ENCODE measurements at regions not wholly inside any gene's neighbourhood (a gene's known extent, or its start where the extent isn't known, plus 50 kb on each side); places are given as distances from the start of the nearest gene placed in this dataset.

GRCh38 chr6:16849280-16849987 is 88.2 kb upstream of the ATXN1 start:
- Histone ChIP-seq H2BK5ac (ENCODE audit: low read depth, low read length, poor library complexity, severe bottlenecking) (peak overlapping the region; percentile 44), H4K20me1 (ENCODE audit: insufficient read depth, low read length) (no peaks in the 10 kb centered on the region), H4K8ac (ENCODE audit: low read depth in 2 of 2, low read length in 2 of 2) (peak overlapping the region; percentile 21 to 53; a peak in 2 of 4 replicates), H4K91ac (ENCODE audit: insufficient read depth, low read depth, low read length) (peak overlapping the region; percentile 55), H3K79me1 (ENCODE audit: low read depth in 1 of 2, low read length in 2 of 2) (no peaks in the 10 kb centered on the region), H2AK9ac (replicated peaks; ENCODE audit: low read depth, low read length, poor library complexity) (no peak overlapping the region), H3K9me3 (ENCODE audit: control insufficient read depth, insufficient read depth, low read length) (no peaks in the 10 kb centered on the region), H3K36me3 (ENCODE audit: control insufficient read depth, insufficient read depth, low read length) (no peaks in the 10 kb centered on the region), H3K56ac (ENCODE audit: extremely low read depth, insufficient read depth, low read length) (0 out of 2 replicates have a peak overlapping the region, but pooled peaks have one; percentile 33), H3K4me2 (ENCODE audit: low read depth, low read length) (peak overlapping the region; percentile 56; the same call in 1 of the 2 replicates), H3K4ac (ENCODE audit: low read depth, low read length) (peak overlapping the region; percentile 46), H3K9ac (ENCODE audit: low read depth, low read length) (peak overlapping the region; percentile 3; the same call in 1 of the 2 replicates), H2BK120ac (ENCODE audit: low read depth, low read length) (peak overlapping the region; percentile 59), H3K4me1 (ENCODE audit: control insufficient read depth, insufficient read depth, low read length) (peaks cover 4% of the 10 kb centered on the region), H2AFZ (replicated peaks; ENCODE audit: low read length, poor library complexity) (peak overlapping the region; percentile 41), H3K23ac (ENCODE audit: low read depth, low read length) (peak overlapping the region; percentile 14; the same call in 1 of the 2 replicates), H4K5ac (ENCODE audit: low read depth, low read length) (peak overlapping the region; percentile 16), H2BK20ac (ENCODE audit: low read depth, low read length) (peak overlapping the region; percentile 65; the same call in 1 of the 2 replicates), H2BK15ac (ENCODE audit: low read depth, low read length) (peak overlapping the region; percentile 59; the same call in 1 of the 3 replicates), H3K4me3 (ENCODE audit: insufficient read depth, low read depth, low read length) (no peak overlapping the region), H3K18ac (ENCODE audit: low read depth, low read length) (peak overlapping the region; percentile 29), H3K27me3 (ENCODE audit: control insufficient read depth, insufficient read depth, low read length) (no peaks in the 10 kb centered on the region), H2AK5ac (ENCODE audit: low read depth, low read length) (peak overlapping the region; percentile 41; the same call in 1 of the 2 replicates), H3K27ac (ENCODE audit: insufficient read depth, low read length) (peak overlapping the region; percentile 38), H3K14ac (replicated peaks; ENCODE audit: low read depth, low read length) (peak overlapping the region; percentile 42), H3K9me1 (ENCODE audit: insufficient read depth, low read length) (peaks cover 6% of the 10 kb centered on the region; the same call in 1 of the 2 replicates)
- intact Hi-C loops (cut with micrococcal nuclease), result loop anchor here (10.0 kb wide), 1 partner anchor 115 kb away; no protein-coding TSS in a partner anchor
- ChIA-PET CTCF (no interaction called here), POLR2A (ENCODE audit: unreplicated experiment) (no interaction called here)
- no TSS peak for BruUV-seq (replicated peaks)
- DNase-seq (peak; percentile 79), ATAC-seq (ENCODE audit: low read depth) (peak; percentile 94)
- in situ Hi-C loops (cut with MboI; ENCODE audit: low sequenced_read_pairs), result no loop called here
- dilution Hi-C loops (cut with HindIII; ENCODE audit: low sequenced_read_pairs, unreplicated experiment), result no loop called here
- WGBS, 2 experiments (ENCODE audit: extremely low coverage in 2 of 2, insufficient read length in 1 of 2), result 88% methylated on average over 3 of the region's 11 CpGs; no CpG with 5 or more reads in 1 of the 2 experiments
- no peak for TF ChIP-seq POLR2A (IDR thresholded peaks at IDR 0.05; ENCODE audit: low read depth, low read length)
- no peak for TF ChIP-seq RFX5 (IDR thresholded peaks at IDR 0.05; ENCODE audit: low read depth, low read length)
- no peak; the same call in 1 of the 2 replicates for TF ChIP-seq FOS (IDR thresholded peaks at IDR 0.05; ENCODE audit: low read depth, low read length)
- no peak for TF ChIP-seq NFE2L2 (IDR thresholded peaks at IDR 0.05; ENCODE audit: low read depth, low read length)
- no peak for TF ChIP-seq CEBPB (IDR thresholded peaks at IDR 0.05; ENCODE audit: low read depth, low read length)
- TF ChIP-seq RCOR1 (IDR thresholded peaks at IDR 0.05; ENCODE audit: insufficient replicate concordance, low read length), result no peak
- no peak for TF ChIP-seq MXI1 (IDR thresholded peaks at IDR 0.05; ENCODE audit: borderline replicate concordance, low read depth, low read length)
- no peak for TF ChIP-seq MAFK (IDR thresholded peaks at IDR 0.05; ENCODE audit: low read depth, low read length)
- no peak for TF ChIP-seq BHLHE40 (IDR thresholded peaks at IDR 0.05; ENCODE audit: low read depth, low read length)
- TF ChIP-seq SMC3 (IDR thresholded peaks at IDR 0.05; ENCODE audit: low read depth, low read length), result no peak
- TF ChIP-seq ELK1 (IDR thresholded peaks at IDR 0.05; ENCODE audit: borderline replicate concordance, low read depth, low read length), result no peak
- TF ChIP-seq CHD1 (IDR thresholded peaks at IDR 0.05; ENCODE audit: low read depth, low read length), result no peak
- TF ChIP-seq USF2 (IDR thresholded peaks at IDR 0.05; ENCODE audit: low read depth, low read length), result no peak
- TF ChIP-seq MAZ (IDR thresholded peaks at IDR 0.05; ENCODE audit: borderline replicate concordance, low read depth, low read length), result no peak
